ENCODE measurements at regions not wholly inside any gene's neighbourhood (a gene's known extent, or its start where the extent isn't known, plus 50 kb on each side); places are given as distances from the start of the nearest gene placed in this dataset.

GRCh38 chr6:141833001-141833655 is 299.6 kb upstream of the GJE1 start:
- no peaks in the 10 kb centered on the region for H4K20me1 ChIP-seq (ENCODE audit: insufficient read depth)
- no peak overlapping the region for H2AFZ ChIP-seq (ENCODE audit: low read depth, low read length)
- H3K4me3 ChIP-seq (ENCODE audit: low read length): no peak overlapping the region
- H3K36me3 ChIP-seq (ENCODE audit: insufficient read depth, low read length): no peaks in the 10 kb centered on the region
- no peaks in the 10 kb centered on the region for H3K79me2 ChIP-seq (replicated peaks; ENCODE audit: insufficient read depth, low read length)
- no peaks in the 10 kb centered on the region for H3K27me3 ChIP-seq (ENCODE audit: insufficient read depth, low read depth, low read length)
- no peak overlapping the region for H3K27ac ChIP-seq (ENCODE audit: low read length)
- H3K9me2 ChIP-seq (ENCODE audit: insufficient read depth, low read length): no peaks in the 10 kb centered on the region
- H3K9me3 ChIP-seq (ENCODE audit: low read length): no peaks in the 10 kb centered on the region
- TF ChIP-seq RAD21 (conservative IDR thresholded peaks at IDR 0.05) (no peak), POLR2AphosphoS5 (IDR thresholded peaks at IDR 0.05) (no peak), REST (IDR thresholded peaks at IDR 0.05; ENCODE audit: borderline replicate concordance) (no peak), SMC3 (conservative IDR thresholded peaks at IDR 0.05; ENCODE audit: poor library complexity) (no peak), EP300 (conservative IDR thresholded peaks at IDR 0.05; ENCODE audit: poor library complexity, severe bottlenecking) (no peak), TAF1 (IDR thresholded peaks at IDR 0.05; ENCODE audit: low read depth) (no peak), CTCF (IDR thresholded peaks at IDR 0.05; ENCODE audit: poor library complexity, severe bottlenecking) (no peak), MXI1 (conservative IDR thresholded peaks at IDR 0.05; ENCODE audit: poor library complexity, severe bottlenecking) (no peak), EZH2 (IDR thresholded peaks at IDR 0.05; ENCODE audit: borderline replicate concordance, insufficient read depth, low read length, poor library complexity, severe bottlenecking) (no peak)
- no peak overlapping the region for H3K4me2 ChIP-seq (ENCODE audit: low read length)
- no peak overlapping the region for H3K9ac ChIP-seq (ENCODE audit: low read length)
- no peaks in the 10 kb centered on the region for H3F3A ChIP-seq (ENCODE audit: insufficient read depth, low read length, poor library complexity, severe bottlenecking)

DNA sequence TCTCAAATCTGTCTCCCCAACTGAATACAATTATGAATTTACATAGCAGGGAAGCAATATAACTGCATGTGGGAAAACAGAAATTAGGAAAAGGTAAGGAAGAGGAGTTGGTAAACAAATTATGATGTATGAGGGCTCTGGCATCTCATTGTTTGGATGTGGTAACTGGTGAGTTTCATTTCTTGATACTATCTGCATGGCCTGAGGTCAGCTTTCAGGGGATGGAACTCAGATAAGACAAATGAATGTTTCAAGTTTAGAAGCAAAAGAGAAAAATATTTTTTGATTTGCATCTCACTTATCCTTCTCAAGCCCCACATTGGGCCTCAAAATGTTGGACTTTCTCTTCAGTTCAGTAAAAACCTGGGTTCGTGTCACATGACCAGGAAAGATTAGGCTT is 302.2 kb upstream of the GJE1 start:
- H4K20me1 ChIP-seq (ENCODE audit: insufficient read depth): no peaks in the 10 kb centered on the region
- no peaks in the 10 kb centered on the region for H3K79me2 ChIP-seq (replicated peaks; ENCODE audit: insufficient read depth, low read length)
- H3F3A ChIP-seq (ENCODE audit: insufficient read depth, low read length, poor library complexity, severe bottlenecking): no peaks in the 10 kb centered on the region
- TF ChIP-seq SMC3 (conservative IDR thresholded peaks at IDR 0.05; ENCODE audit: poor library complexity): no peak
- no peak overlapping the region for H2AFZ ChIP-seq (ENCODE audit: low read depth, low read length)
- no peaks in the 10 kb centered on the region for H3K9me3 ChIP-seq (ENCODE audit: low read length)
- H3K27ac ChIP-seq (ENCODE audit: low read length): no peak overlapping the region
- no peaks in the 10 kb centered on the region for H3K9me2 ChIP-seq (ENCODE audit: insufficient read depth, low read length)
- H3K4me3 ChIP-seq (ENCODE audit: low read length): no peak overlapping the region
- no peaks in the 10 kb centered on the region for H3K27me3 ChIP-seq (ENCODE audit: insufficient read depth, low read depth, low read length)
- H3K36me3 ChIP-seq (ENCODE audit: insufficient read depth, low read length): no peaks in the 10 kb centered on the region
- H3K4me2 ChIP-seq (ENCODE audit: low read length): no peak overlapping the region
- no peak overlapping the region for H3K9ac ChIP-seq (ENCODE audit: low read length)

Measured in neural cell (in vitro differentiated cells).